ENCODE measurements at regions not wholly inside any gene's neighbourhood (a gene's known extent, or its start where the extent isn't known, plus 50 kb on each side); places are given as distances from the start of the nearest gene placed in this dataset.

DNA sequence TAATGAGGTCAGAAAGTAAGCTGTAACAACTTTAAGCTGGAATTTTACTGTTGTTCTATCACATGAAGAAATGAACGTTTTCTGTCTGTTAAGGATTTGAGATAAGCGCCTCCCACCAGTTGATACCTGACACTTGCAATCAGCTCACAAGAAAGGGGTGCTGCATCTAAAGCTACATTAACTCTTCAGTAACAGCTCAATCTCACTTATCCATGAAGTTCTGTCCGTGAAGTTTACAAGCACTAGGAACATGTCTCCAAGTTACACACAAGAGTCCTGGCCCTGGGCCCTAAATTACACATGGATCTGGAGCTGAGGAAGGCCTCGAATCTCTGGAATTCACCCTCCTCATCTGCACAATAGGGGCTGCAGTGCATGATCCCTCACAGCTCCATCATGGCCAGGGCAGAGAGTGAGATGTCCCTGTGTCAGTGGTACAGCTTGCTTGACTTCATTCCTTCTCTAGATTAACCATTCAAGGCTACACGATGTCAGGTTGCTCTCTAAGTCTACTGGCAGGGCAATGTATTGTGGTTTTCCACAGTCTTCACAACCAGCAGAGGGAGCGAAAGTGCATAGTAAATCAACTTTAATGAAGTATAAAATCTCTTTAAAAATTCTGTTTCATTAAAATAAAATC lies 182.4 kb upstream of the MCHR2 start:
- Histone ChIP-seq H3K27ac (peak overlapping the region in 7 of 12 donors; percentile 7 to 52 (median 25)), H3K9me3 (no peaks in the 10 kb centered on the region), H3K36me3 (no peaks in the 10 kb centered on the region), H3K4me1 (peaks cover 0 to 21% (median 0%) of the 10 kb centered on the region in 12 donors), H3K4me3 (no peak overlapping the region), H3K27me3 (no peaks in the 10 kb centered on the region)
- WGBS, 4 donors = 37 to 42% (median 39%) methylated on average over 6 of the region's 6 CpGs
- peak in 1 of 5 donors; percentile 9 for DNase-seq
- peak in 2 of 4 donors; percentile 29 to 65 for ATAC-seq
- TF ChIP-seq POLR2A (IDR thresholded peaks at IDR 0.05) = no peak
- TF ChIP-seq, protein P1, sequence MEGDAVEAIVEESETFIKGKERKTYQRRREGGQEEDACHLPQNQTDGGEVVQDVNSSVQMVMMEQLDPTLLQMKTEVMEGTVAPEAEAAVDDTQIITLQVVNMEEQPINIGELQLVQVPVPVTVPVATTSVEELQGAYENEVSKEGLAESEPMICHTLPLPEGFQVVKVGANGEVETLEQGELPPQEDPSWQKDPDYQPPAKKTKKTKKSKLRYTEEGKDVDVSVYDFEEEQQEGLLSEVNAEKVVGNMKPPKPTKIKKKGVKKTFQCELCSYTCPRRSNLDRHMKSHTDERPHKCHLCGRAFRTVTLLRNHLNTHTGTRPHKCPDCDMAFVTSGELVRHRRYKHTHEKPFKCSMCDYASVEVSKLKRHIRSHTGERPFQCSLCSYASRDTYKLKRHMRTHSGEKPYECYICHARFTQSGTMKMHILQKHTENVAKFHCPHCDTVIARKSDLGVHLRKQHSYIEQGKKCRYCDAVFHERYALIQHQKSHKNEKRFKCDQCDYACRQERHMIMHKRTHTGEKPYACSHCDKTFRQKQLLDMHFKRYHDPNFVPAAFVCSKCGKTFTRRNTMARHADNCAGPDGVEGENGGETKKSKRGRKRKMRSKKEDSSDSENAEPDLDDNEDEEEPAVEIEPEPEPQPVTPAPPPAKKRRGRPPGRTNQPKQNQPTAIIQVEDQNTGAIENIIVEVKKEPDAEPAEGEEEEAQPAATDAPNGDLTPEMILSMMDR (IDR thresholded peaks at IDR 0.05) = peak in 6 of 12 donors; percentile 10 to 43 (median 22)
- intact Hi-C loops (cut with DNase I) = no loop called here

DNA sequence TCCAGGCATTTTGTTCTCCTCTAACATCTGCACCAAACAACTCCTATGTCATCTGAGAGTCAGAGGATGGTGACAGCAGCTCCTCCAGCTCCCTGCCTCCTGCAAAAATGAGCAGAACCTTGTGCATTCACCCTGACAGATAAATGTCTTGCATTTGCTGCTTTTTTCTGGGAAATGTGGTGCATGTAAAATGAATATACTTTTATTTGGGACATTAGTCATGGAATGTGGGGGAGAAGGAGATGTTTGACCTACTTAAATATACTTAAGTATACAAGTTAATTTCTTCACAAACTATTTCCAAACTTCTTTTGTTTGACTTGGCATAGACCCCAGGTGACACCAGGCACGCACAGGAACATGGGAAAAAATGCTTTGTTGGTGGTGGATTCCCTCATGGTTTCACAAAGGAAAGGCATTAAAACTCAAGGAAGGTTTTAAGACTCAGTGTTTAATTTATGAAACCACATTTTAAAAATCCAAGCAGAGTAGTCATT lies 181.8 kb upstream of the MCHR2 start:
- H3K36me3 ChIP-seq = no peaks in the 10 kb centered on the region
- no peaks in the 10 kb centered on the region for H3K9me3 ChIP-seq
- ATAC-seq (peak in 2 of 4 donors; percentile 33 to 86), DNase-seq (no peak)
- no peak overlapping the region for H3K4me3 ChIP-seq
- intact Hi-C loops (cut with DNase I) = no loop called here
- H3K27me3 ChIP-seq = no peaks in the 10 kb centered on the region
- peaks cover 0 to 21% (median 0%) of the 10 kb centered on the region in 12 donors for H3K4me1 ChIP-seq
- TF ChIP-seq, protein P1 (IDR thresholded peaks at IDR 0.05) = no peak
- TF ChIP-seq POLR2A (IDR thresholded peaks at IDR 0.05) = no peak
- peak overlapping the region in 6 of 12 donors; percentile 7 to 52 (median 24) for H3K27ac ChIP-seq
- 17 to 28% (median 21%) methylated on average over 1 of the region's 1 CpG for WGBS, 4 donors

DNA sequence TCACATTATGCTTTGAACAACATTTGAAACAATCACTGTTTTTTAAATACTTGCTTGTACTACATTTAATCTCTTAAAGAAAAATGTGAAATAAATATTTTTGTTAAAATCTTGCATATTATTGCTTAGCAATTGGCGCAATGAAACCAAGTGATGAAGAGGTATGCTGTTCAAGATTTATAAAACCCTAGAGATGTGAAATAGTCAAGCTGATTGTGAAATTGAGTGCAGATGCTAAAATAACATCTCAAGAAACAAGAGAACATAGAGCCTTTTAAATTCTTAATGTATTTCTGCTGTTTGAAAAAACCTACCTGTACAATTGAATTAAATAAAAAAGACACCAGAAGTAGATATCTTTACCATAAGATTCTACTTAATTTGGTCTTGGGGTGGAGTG lies 179.2 kb upstream of the MCHR2 start:
- DNase-seq = no peak
- H3K4me1 ChIP-seq = peaks cover 0 to 21% (median 0%) of the 10 kb centered on the region in 12 donors
- TF ChIP-seq POLR2A (IDR thresholded peaks at IDR 0.05) = no peak
- TF ChIP-seq, protein P1 (IDR thresholded peaks at IDR 0.05) = no peak
- intact Hi-C loops (cut with DNase I) = no loop called here
- no peak overlapping the region for H3K4me3 ChIP-seq
- no peaks in the 10 kb centered on the region for H3K36me3 ChIP-seq
- H3K27me3 ChIP-seq = no peaks in the 10 kb centered on the region
- no peaks in the 10 kb centered on the region for H3K9me3 ChIP-seq
- ATAC-seq = no peak
- 0 to 83% (median 65%) methylated on average over 1 of the region's 1 CpG for WGBS, 4 donors
- no peak overlapping the region for H3K27ac ChIP-seq

DNA sequence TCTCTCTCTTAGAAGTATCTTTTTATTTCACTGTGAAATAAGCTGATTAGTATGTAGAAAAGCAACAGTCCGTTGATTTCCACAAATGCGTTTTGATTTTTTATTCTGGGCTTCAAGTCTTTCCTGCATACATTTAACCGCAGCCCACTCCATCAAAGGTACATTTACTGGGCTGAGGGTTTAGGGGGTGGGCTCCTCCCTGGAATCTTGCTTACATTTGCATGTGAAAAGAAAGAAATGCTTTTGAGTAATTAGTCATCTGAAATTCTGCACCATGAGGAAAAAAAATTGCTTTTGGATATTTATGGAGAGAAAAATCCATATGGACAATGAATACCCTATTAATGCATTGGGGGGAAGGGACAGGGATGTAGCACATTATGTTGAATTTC lies 178.3 kb upstream of the MCHR2 start:
- H3K4me3 ChIP-seq = no peak overlapping the region
- no peak for DNase-seq
- H3K27ac ChIP-seq = no peak overlapping the region
- WGBS, 4 donors = 79 to 84% (median 82%) methylated on average over 3 of the region's 3 CpGs
- peaks cover 0 to 17% (median 0%) of the 10 kb centered on the region in 12 donors for H3K4me1 ChIP-seq
- no peaks in the 10 kb centered on the region for H3K9me3 ChIP-seq
- TF ChIP-seq, protein P1 (IDR thresholded peaks at IDR 0.05) = no peak
- TF ChIP-seq POLR2A (IDR thresholded peaks at IDR 0.05) = no peak
- H3K27me3 ChIP-seq = no peaks in the 10 kb centered on the region
- ATAC-seq = no peak
- intact Hi-C loops (cut with DNase I) = no loop called here
- H3K36me3 ChIP-seq = no peaks in the 10 kb centered on the region

Measured in heart left ventricle (tissue), 16 donors.